Glutamatergic neuron (in vitro differentiated cells): ENCODE measurements at regions not wholly inside any gene's neighbourhood (a gene's known extent, or its start where the extent isn't known, plus 50 kb on each side); places are given as distances from the start of the nearest gene placed in this dataset.

Experiments used
- DNase-seq: peaks from one replicate; pipeline ENCODE4 v3.0.0; 2022
- H3K27ac Mint-ChIP-seq: one replicate; pipeline ENCODE4 v1.8.0; 2020; ENCODE audit warnings: mild to moderate bottlenecking, mixed read lengths, inconsistent platforms; ENCODE audit not compliant: unreplicated experiment
- H3K27me3 Mint-ChIP-seq: one replicate; pipeline ENCODE4 v1.8.0; 2020; ENCODE audit warnings: mild to moderate bottlenecking, moderate library complexity, mixed read lengths, inconsistent platforms; ENCODE audit not compliant: unreplicated experiment
- H3K36me3 Mint-ChIP-seq: one replicate; pipeline ENCODE4 v1.8.0; 2020; ENCODE audit warnings: mild to moderate bottlenecking, mixed read lengths, inconsistent platforms; ENCODE audit not compliant: unreplicated experiment
- H3K4me1 Mint-ChIP-seq: one replicate; pipeline ENCODE4 v1.8.0; 2020; ENCODE audit warnings: mild to moderate bottlenecking, low read depth, mixed read lengths, inconsistent platforms; ENCODE audit not compliant: unreplicated experiment
- H3K4me3 Mint-ChIP-seq: one replicate; pipeline ENCODE4 v1.8.0; 2020; ENCODE audit warnings: mild to moderate bottlenecking, mixed read lengths, inconsistent platforms; ENCODE audit not compliant: unreplicated experiment
- H3K9me3 Mint-ChIP-seq: one replicate; pipeline ENCODE4 v1.8.0; 2020; ENCODE audit warnings: mild to moderate bottlenecking, moderate library complexity, mixed read lengths, inconsistent platforms; ENCODE audit not compliant: unreplicated experiment
- TF ChIP-seq, protein P1 (sequence below): fragments of 200-600 bp; sonication (generic); IDR thresholded peaks from one replicate; pipeline ENCODE4 v1.5.0; 2021; ENCODE audit not compliant: partially characterized antibody, unreplicated experiment

DNA sequence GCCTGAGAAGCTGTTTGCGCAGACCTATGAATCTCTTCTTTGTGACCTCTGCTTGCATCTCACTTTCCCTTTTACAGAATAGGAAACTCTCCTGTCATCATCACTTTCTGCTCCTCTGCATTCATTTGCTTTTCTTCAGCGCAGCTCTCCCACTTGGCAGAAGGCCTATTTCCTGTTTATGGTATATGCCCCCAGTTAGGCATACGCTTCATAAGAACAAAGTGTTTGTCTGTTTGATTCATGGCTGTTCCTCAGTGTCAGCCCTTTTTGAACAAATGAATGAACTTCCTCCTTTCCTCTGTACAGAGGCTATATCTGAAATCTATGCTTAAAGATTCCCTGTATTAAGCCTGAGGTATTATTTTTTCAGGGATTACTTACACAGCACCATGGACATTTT, 1216.9 kb upstream of the GBE1 start:
- no peak for DNase-seq

DNA sequence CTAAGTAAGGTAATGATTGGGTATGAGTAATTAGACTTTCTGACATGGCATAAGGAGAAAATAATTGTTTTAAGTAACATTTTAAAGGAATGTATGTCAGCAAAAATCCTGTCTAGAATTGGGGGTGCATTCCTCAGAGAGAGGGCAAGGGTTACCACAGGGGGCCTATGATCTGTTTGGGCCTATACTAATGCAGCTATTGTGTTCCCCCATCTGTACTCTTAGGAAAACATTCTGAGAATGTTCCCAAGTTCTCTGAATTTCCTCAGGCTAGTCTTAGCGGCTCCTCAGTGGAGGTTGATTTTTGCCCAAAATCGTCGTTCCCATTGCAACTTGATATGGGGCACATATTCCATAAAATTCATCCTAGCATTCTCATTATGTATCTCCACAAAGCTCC, 1216.4 kb upstream of the GBE1 start:
- Mint-ChIP-seq H3K4me1 (no peaks in the 10 kb centered on the region), H3K4me3 (no peak overlapping the region), H3K27me3 (no peaks in the 10 kb centered on the region), H3K9me3 (no peaks in the 10 kb centered on the region), H3K27ac (no peak overlapping the region), H3K36me3 (no peaks in the 10 kb centered on the region)
- DNase-seq: no peak
- TF ChIP-seq, protein P1, sequence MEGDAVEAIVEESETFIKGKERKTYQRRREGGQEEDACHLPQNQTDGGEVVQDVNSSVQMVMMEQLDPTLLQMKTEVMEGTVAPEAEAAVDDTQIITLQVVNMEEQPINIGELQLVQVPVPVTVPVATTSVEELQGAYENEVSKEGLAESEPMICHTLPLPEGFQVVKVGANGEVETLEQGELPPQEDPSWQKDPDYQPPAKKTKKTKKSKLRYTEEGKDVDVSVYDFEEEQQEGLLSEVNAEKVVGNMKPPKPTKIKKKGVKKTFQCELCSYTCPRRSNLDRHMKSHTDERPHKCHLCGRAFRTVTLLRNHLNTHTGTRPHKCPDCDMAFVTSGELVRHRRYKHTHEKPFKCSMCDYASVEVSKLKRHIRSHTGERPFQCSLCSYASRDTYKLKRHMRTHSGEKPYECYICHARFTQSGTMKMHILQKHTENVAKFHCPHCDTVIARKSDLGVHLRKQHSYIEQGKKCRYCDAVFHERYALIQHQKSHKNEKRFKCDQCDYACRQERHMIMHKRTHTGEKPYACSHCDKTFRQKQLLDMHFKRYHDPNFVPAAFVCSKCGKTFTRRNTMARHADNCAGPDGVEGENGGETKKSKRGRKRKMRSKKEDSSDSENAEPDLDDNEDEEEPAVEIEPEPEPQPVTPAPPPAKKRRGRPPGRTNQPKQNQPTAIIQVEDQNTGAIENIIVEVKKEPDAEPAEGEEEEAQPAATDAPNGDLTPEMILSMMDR: no peak

More for the DNA sequence above, 1216.9 kb upstream of the GBE1 start:
- Mint-ChIP-seq H3K4me1 (no peaks in the 10 kb centered on the region), H3K9me3 (no peaks in the 10 kb centered on the region), H3K36me3 (no peaks in the 10 kb centered on the region), H3K4me3 (no peak overlapping the region), H3K27ac (peak overlapping the region; percentile 4), H3K27me3 (no peaks in the 10 kb centered on the region)
- TF ChIP-seq, protein P1: no peak

GRCh38 chr3:82973791-82974190, 1212.3 kb upstream of the GBE1 start:
- no peaks in the 10 kb centered on the region for H3K4me1 Mint-ChIP-seq
- peaks cover 1% of the 10 kb centered on the region for H3K9me3 Mint-ChIP-seq
- no peak overlapping the region for H3K4me3 Mint-ChIP-seq
- H3K27me3 Mint-ChIP-seq: no peaks in the 10 kb centered on the region
- DNase-seq: no peak
- TF ChIP-seq, protein P1: no peak
- H3K27ac Mint-ChIP-seq: no peak overlapping the region
- H3K36me3 Mint-ChIP-seq: no peaks in the 10 kb centered on the region

DNA sequence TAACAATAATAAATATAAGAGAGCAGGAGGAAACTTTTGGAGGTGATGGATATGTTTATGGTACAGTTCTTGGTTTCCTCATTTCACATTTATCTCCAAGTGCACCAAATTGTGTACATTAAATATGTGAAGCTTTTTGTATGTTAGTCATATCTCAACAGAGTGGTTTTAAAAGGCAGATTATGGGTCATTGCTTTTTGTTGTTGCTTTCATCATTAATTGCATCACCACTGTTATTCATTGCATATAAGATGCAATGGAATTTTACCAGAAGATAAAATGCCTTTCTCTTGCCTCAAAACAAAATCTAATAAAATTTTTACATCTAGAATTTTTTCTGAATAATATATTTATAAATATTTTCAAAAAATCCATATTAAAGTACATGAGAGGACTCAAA, 1198.9 kb upstream of the GBE1 start:
- Mint-ChIP-seq H3K36me3 (no peaks in the 10 kb centered on the region), H3K9me3 (no peaks in the 10 kb centered on the region), H3K4me1 (no peaks in the 10 kb centered on the region), H3K4me3 (no peak overlapping the region), H3K27ac (no peak overlapping the region), H3K27me3 (no peaks in the 10 kb centered on the region)
- TF ChIP-seq, protein P1: no peak
- no peak for DNase-seq

DNA sequence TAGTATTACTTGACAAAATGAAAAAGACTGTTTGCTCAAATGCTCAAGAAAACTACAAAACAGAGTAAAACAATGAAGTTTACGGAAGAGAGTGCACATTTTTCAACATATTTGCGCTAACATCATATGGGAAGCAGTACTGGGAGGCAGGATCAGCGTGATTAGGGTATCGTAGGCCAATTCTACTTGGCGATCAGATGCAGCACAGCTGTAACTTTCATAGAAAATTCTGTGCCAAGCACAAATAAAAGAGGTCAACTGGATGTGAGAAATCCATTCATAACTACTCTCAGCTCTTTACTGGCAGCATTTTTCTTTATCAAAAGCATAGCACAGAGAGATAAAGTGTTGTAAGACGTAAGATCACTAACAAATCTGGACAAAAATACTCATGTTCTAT, 1196.3 kb upstream of the GBE1 start:
- no peak for DNase-seq
- H3K27me3 Mint-ChIP-seq: no peaks in the 10 kb centered on the region
- no peaks in the 10 kb centered on the region for H3K9me3 Mint-ChIP-seq
- H3K36me3 Mint-ChIP-seq: no peaks in the 10 kb centered on the region
- no peak overlapping the region for H3K4me3 Mint-ChIP-seq
- H3K27ac Mint-ChIP-seq: no peak overlapping the region
- no peaks in the 10 kb centered on the region for H3K4me1 Mint-ChIP-seq
- TF ChIP-seq, protein P1: no peak
